ENCODE measurements at regions not wholly inside any gene's neighbourhood (a gene's known extent, or its start where the extent isn't known, plus 50 kb on each side); places are given as distances from the start of the nearest gene placed in this dataset.

DNA sequence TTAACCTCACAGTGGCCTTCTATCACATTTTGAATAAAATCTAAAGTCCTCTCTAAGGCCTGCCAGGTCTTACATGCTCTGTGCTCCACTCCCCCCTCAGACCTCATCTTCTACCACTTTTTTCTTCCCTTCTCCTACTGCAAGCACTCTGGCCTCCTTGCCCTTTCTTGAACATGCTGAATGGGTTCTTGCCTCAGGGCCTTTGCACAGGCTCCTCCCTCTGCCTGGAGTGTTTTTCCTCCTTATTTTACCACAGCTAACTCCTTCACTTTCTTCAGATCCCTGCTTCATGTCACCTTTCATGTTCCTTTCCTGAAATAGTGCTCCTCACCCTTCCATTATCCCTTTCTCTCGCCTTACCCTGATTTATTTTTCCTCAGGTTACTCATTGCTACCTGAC, 97.9 kb upstream of the FOXP4 start:
- TF ChIP-seq, protein P1, sequence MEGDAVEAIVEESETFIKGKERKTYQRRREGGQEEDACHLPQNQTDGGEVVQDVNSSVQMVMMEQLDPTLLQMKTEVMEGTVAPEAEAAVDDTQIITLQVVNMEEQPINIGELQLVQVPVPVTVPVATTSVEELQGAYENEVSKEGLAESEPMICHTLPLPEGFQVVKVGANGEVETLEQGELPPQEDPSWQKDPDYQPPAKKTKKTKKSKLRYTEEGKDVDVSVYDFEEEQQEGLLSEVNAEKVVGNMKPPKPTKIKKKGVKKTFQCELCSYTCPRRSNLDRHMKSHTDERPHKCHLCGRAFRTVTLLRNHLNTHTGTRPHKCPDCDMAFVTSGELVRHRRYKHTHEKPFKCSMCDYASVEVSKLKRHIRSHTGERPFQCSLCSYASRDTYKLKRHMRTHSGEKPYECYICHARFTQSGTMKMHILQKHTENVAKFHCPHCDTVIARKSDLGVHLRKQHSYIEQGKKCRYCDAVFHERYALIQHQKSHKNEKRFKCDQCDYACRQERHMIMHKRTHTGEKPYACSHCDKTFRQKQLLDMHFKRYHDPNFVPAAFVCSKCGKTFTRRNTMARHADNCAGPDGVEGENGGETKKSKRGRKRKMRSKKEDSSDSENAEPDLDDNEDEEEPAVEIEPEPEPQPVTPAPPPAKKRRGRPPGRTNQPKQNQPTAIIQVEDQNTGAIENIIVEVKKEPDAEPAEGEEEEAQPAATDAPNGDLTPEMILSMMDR (IDR thresholded peaks at IDR 0.05; ENCODE audit: low read depth, low read length, poor library complexity, severe bottlenecking): no peak
- TF ChIP-seq EZH2phosphoT487 (IDR thresholded peaks at IDR 0.05; ENCODE audit: borderline replicate concordance, low read length): no peak

Data from DOHH2 (cell line).